Hepatocyte (in vitro differentiated cells): ENCODE measurements at regions not wholly inside any gene's neighbourhood (a gene's known extent, or its start where the extent isn't known, plus 50 kb on each side); places are given as distances from the start of the nearest gene placed in this dataset.
"Not testable (repeated sequence)": the region's sequence is repeated elsewhere in the genome, so short reads cannot be mapped to it uniquely, and the experiment has no call there.

ENCODE experiments used
- DNase-seq: peaks from one replicate; pipeline ENCODE4 v3.0.0-alpha.2; 2016; ENCODE audit warnings: low spot score
- H2AFZ ChIP-seq: fragments of 200-600 bp; sonication (generic); 2 replicates; pipeline ENCODE4 v1.6.0; 2016; ENCODE audit warnings: antibody characterized with exemption, mild to moderate bottlenecking
- H3K27ac ChIP-seq: fragments of 200-600 bp; sonication (generic); 2 replicates; pipeline ENCODE4 v1.5.1; 2016; ENCODE audit warnings: mild to moderate bottlenecking
- H3K27me3 ChIP-seq: fragments of 200-600 bp; sonication (generic); 2 replicates; pipeline ENCODE4 v1.6.1; 2016
- H3K36me3 ChIP-seq: fragments of 200-600 bp; sonication (generic); replicated peaks from 2 replicates; pipeline ENCODE4 v1.5.1; 2016; ENCODE audit warnings: low read depth; ENCODE audit not compliant: insufficient read depth
- H3K4me1 ChIP-seq: fragments of 200-600 bp; sonication (generic); 2 replicates; pipeline ENCODE4 v1.5.1; 2016; ENCODE audit warnings: mild to moderate bottlenecking, moderate library complexity; ENCODE audit not compliant: insufficient read depth
- H3K4me2 ChIP-seq: fragments of 200-600 bp; sonication (generic); 2 replicates; pipeline ENCODE4 v1.6.0; 2016
- H3K4me3 ChIP-seq: fragments of 200-600 bp; sonication (generic); 2 replicates; pipeline ENCODE4 v1.5.1; 2016; ENCODE audit warnings: mild to moderate bottlenecking
- H3K79me2 ChIP-seq: fragments of 200-600 bp; sonication (generic); 2 replicates; pipeline ENCODE4 v1.6.0; 2017; ENCODE audit warnings: mild to moderate bottlenecking
- H3K9me2 ChIP-seq: fragments of 200-600 bp; sonication (generic); replicated peaks from 2 replicates; pipeline ENCODE4 v1.6.0; 2017; ENCODE audit warnings: mild to moderate bottlenecking; ENCODE audit not compliant: insufficient read depth
- H3K9me3 ChIP-seq: fragments of 200-600 bp; sonication (generic); 2 replicates; pipeline ENCODE4 v1.5.1; 2016; ENCODE audit warnings: low read depth, mild to moderate bottlenecking
- H4K20me1 ChIP-seq: fragments of 200-600 bp; sonication (generic); 2 replicates; pipeline ENCODE4 v1.6.0; 2016; ENCODE audit warnings: mild to moderate bottlenecking; ENCODE audit not compliant: insufficient read depth, poor library complexity, severe bottlenecking
- CTCF ChIP-seq: fragments of 200-600 bp; sonication (generic); IDR thresholded peaks from 2 replicates; pipeline ENCODE4 v1.5.1; 2016; ENCODE audit warnings: antibody characterized with exemption, mild to moderate bottlenecking; ENCODE audit not compliant: poor library complexity
- EZH2 ChIP-seq: fragments of 200-600 bp; sonication (generic); IDR thresholded peaks from 2 replicates; pipeline ENCODE4 v1.6.1; 2016; ENCODE audit warnings: antibody characterized with exemption, mild to moderate bottlenecking, borderline replicate concordance
- EZH2phosphoT487 ChIP-seq: fragments of 200-600 bp; sonication (generic); IDR thresholded peaks from one replicate; pipeline ENCODE4 v1.6.1; 2018; ENCODE audit warnings: antibody characterized with exemption, mild to moderate bottlenecking, low read depth, moderate library complexity; ENCODE audit not compliant: unreplicated experiment, severe bottlenecking
- WGBS: methylation state at CpG from one replicate; pipeline ENCODE4 v1.1.6; 2016; ENCODE audit warnings: low lambda C conversion rate; ENCODE audit errors: missing lambda C conversion rate; 5-methylcytosine and 5-hydroxymethylcytosine counted together

- TF ChIP-seq CTCF, result no peak
- TF ChIP-seq EZH2phosphoT487, result no peak
- TF ChIP-seq EZH2, result no peak
- Histone ChIP-seq H3K9me3 (no peaks in the 10 kb centered on the region), H4K20me1 (no peaks in the 10 kb centered on the region), H3K4me1 (no peaks in the 10 kb centered on the region), H3K27me3 (no peaks in the 10 kb centered on the region), H3K9me2 (no peaks in the 10 kb centered on the region), H3K79me2 (no peaks in the 10 kb centered on the region), H2AFZ (no peak overlapping the region), H3K4me3 (no peak overlapping the region), H3K27ac (no peak overlapping the region), H3K4me2 (no peak overlapping the region), H3K36me3 (no peaks in the 10 kb centered on the region)
- WGBS, result 73% methylated on average over 4 of the region's 4 CpGs
- DNase-seq, result no peak
Observed at GRCh38 chr5:124504081-124504916, 242.1 kb downstream of the ZNF608 start.

GRCh38 chr5:124502551-124502950 is 243.9 kb downstream of the ZNF608 start:
- H3K79me2 ChIP-seq, result no peaks in the 10 kb centered on the region
- no peak overlapping the region for H3K4me2 ChIP-seq

GRCh38 chr5:124499818-124500217 is 246.6 kb downstream of the ZNF608 start:
- not testable (repeated sequence) for H3K36me3 ChIP-seq, H3K4me1 ChIP-seq, H3K27ac ChIP-seq, H3K4me3 ChIP-seq, DNase-seq, H4K20me1 ChIP-seq, H3K27me3 ChIP-seq, H3K9me3 ChIP-seq, H3K4me2 ChIP-seq, H3K79me2 ChIP-seq, H3K9me2 ChIP-seq, H2AFZ ChIP-seq
- 77% methylated on average over 5 of the region's 5 CpGs for WGBS

More at GRCh38 chr5:124502551-124502950, 243.9 kb downstream of the ZNF608 start:
- Histone ChIP-seq H3K36me3 (no peaks in the 10 kb centered on the region), H3K27me3 (no peaks in the 10 kb centered on the region), H3K9me2 (no peaks in the 10 kb centered on the region), H3K27ac (no peak overlapping the region), H3K4me1 (no peaks in the 10 kb centered on the region), H2AFZ (no peak overlapping the region), H4K20me1 (no peaks in the 10 kb centered on the region), H3K9me3 (no peaks in the 10 kb centered on the region), H3K4me3 (no peak overlapping the region)
- TF ChIP-seq EZH2phosphoT487 (no peak), CTCF (no peak), EZH2 (no peak)
- 95% methylated on average over 5 of the region's 5 CpGs for WGBS
- no peak for DNase-seq

- H3K4me2 ChIP-seq, DNase-seq, H3K27ac ChIP-seq, H3K27me3 ChIP-seq, H3K4me3 ChIP-seq, H2AFZ ChIP-seq, H3K4me1 ChIP-seq, H4K20me1 ChIP-seq, H3K9me2 ChIP-seq, H3K36me3 ChIP-seq, H3K79me2 ChIP-seq, H3K9me3 ChIP-seq: not testable (repeated sequence)
- WGBS, result 84% methylated on average over 4 of the region's 4 CpGs
Observed at GRCh38 chr5:124496968-124497367, 249.5 kb downstream of the ZNF608 start.
